Esophagus muscularis mucosa (tissue), 4 donors: ENCODE measurements at regions not wholly inside any gene's neighbourhood (a gene's known extent, or its start where the extent isn't known, plus 50 kb on each side); places are given as distances from the start of the nearest gene placed in this dataset.

Experiments
- CTCF ChIP-seq, 3 experiments: fragments of 200-600 bp in 2 of 3; fragments of 450-650 bp in 1 of 3; sonication (generic) in 2 of 3; IDR thresholded peaks; one replicate each; pipeline ENCODE4 v1.5.1; 2017 to 2019; ENCODE audit warnings: antibody characterized with exemption in 3 of 3, mild to moderate bottlenecking in 2 of 3, moderate library complexity in 1 of 3
- EP300 ChIP-seq: sonication (generic); formaldehyde crosslinking; IDR thresholded peaks from one replicate; pipeline ENCODE4 v1.6.1; 2017; ENCODE audit warnings: antibody characterized with exemption
- POLR2A ChIP-seq: fragments of 450-650 bp; IDR thresholded peaks from one replicate; pipeline ENCODE4 v1.6.1; 2017; ENCODE audit warnings: antibody characterized with exemption, moderate library complexity, mild to moderate bottlenecking, low read depth

GRCh38 chr14:22383515-22384166, 205.4 kb downstream of the DAD1 start:
- no peak for TF ChIP-seq POLR2A
- TF ChIP-seq CTCF (IDR thresholded peaks at IDR 0.05): no peak
- TF ChIP-seq EP300: no peak
